CD4-positive, alpha-beta T cell treated with Interleukin-4 for 4 hours (primary cell): ENCODE measurements at regions not wholly inside any gene's neighbourhood (a gene's known extent, or its start where the extent isn't known, plus 50 kb on each side); places are given as distances from the start of the nearest gene placed in this dataset.
"Not testable (repeated sequence)": the region's sequence is repeated elsewhere in the genome, so short reads cannot be mapped to it uniquely, and the experiment has no call there.

Experiments used
- DNase-seq: peaks from one replicate; pipeline ENCODE4 v3.0.0-alpha.2; 2020

DNA sequence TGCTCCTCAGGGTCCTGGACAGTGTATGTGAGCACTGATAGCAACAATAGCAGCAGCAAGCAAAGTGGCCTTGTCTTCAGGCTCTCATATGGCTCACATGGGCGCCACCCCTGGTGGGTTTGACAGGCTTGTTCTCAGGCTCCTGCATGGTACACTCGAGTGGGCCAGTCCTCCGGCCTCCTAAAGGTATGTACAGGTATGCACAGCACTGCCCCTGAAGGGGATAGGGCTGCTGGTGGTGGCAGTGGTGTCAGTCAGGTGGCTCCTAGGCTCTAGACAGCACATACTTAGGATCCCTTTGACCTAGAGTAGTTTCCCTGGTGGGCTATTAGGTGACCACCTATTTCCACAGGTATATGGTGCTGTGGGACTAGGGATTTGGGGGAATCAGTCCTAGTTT lies 79.8 kb downstream of the LGALS9B start:
- DNase-seq, result not testable (repeated sequence)

DNA sequence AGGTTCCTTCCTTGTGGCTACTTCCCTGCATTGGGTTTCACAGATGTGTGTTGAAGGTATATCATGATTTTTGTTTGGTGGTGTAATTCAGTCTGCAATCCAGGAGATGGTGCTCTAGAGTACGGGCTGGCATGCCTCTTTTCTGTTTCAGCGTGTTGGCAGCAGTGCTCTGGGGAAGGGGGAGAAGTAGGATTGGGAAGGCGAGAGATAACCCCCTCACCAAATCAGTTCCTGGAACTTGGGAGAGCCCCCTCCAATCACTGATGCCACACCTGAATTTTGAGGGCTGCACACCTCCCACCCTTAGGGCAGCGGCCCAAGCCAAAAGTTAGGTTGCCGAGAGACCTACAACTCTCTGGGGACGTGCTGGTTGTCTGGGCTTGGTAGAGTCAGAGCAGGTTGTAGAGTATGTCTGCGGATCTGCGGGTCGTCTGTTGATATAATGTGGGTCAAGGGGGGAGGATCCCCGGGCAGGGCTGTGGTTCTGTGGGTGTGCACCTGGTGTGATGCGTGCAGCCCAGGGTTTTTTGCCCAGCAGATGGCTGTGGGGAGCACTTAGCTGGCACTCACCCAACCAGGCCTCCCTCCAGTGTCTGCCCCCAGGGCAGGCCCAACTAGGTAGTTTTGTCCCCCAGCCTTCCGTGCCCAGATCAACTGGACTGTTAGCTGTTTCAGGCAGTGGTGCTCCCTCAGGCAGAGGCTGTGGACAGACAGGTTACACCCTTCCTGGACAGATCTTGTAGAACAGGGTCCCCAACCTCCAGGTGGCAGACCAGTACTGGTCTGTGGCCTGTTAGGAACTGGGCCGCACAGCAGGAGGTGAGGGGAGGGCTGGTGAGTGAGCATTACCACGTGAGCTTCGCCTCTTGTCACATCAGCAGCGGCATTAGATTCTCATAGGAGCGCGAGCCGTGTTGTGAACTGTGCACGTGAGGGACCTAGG lies 85.7 kb downstream of the LGALS9B start:
- peak; percentile 17 for DNase-seq

DNA sequence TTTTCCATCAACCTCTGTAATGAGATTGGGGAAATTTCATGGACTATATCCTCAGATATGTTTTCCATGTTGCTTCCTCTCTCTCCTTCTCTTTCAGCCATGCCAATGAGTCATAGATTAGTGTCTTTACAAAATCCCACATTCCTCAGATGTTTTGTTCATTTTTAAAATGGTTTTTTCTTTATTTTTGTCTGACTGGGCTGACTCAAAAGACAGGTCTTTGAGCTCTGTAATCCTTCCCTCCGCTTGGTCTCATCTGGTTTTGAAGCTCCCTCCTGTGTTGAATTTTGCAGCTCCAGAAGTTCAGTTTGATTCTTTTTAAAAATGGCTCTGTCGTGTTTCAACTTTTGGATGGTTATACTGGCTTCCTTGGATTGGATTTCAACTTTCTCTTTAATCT lies 86.7 kb downstream of the LGALS9B start:
- DNase-seq, result not testable (repeated sequence)

DNA sequence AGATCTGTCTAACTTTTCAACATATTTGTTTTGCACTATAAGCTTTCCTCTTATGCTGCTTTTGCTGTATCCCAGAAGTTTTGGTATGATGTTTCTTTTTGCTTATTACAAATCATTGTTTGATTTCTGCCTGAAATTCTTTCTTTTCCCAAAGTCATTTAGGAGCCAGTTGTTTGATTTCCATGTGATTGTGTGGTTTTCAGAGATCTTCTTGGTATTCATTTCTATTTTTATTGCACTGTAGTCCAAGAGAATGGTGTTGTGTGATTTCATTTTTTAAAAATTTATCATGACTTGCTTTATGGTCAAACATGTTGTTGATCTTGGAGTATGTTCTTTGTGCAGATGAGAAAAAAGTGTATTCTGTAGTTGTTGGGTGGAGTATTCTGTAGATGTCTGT lies 88.1 kb downstream of the LGALS9B start:
- DNase-seq, result not testable (repeated sequence)

DNA sequence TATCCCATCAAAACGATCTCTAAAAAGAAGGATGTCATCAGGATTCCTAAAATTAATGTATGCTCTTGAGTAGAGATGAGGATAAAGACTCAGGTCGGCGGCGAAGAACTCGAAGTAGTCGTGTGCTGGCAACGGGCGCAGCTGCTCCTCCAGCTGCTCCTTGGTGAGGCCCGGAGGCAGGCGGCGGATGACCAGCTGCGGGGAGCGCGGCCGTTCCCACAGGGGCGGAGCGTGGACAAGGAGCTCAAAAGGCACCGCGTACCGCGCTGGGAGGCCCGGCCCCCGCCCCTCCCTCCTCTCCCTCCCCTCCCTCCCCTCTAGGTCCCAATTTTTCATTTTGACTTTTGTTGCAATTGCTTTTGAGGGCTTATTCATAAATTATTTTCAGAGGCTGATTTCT lies 90.7 kb downstream of the LGALS9B start:
- DNase-seq, result not testable (repeated sequence)

DNA sequence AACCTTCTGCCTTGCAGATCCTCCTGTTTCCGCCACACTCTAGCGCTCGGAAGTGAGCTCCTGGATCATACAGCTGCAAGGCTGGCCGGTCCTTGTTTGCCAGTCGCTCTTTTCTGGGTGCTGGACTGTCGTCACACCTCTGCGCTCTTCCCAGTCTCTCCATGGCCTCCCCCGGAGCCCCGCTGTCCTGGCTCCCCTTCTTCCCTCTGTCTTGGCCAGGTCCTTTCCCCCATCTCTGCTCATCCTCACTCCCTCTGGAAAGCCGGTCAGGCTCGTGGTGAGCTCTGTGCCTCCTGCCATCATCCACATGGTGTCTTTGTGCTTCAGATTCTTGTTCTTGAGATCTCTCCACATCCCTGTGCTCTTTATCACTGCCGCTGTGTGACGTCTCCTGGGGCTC lies 91.6 kb downstream of the LGALS9B start:
- not testable (repeated sequence) for DNase-seq
